ENCODE measurements at regions not wholly inside any gene's neighbourhood (a gene's known extent, or its start where the extent isn't known, plus 50 kb on each side); places are given as distances from the start of the nearest gene placed in this dataset.

DNA sequence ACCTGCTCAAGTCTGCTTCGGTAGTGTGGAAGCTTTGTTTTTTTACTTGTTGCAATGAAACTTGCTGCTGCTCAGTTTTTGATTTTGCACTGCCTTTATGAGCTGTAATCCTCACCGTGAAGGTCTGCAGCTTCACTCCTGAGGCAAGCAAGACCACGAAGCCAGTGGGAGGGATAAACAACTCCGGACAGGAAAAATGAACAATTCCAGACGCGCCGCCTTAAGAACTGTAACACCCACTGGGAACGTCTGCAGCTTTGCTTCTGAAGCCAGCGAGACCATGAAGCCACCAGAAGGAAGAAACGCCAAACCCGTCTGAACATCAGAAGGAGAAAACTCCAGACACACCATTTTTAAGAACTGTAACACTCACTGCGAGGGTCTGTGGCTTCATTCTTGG lies 245.7 kb upstream of the REG3G start (continued):
- TF ChIP-seq, protein P1, sequence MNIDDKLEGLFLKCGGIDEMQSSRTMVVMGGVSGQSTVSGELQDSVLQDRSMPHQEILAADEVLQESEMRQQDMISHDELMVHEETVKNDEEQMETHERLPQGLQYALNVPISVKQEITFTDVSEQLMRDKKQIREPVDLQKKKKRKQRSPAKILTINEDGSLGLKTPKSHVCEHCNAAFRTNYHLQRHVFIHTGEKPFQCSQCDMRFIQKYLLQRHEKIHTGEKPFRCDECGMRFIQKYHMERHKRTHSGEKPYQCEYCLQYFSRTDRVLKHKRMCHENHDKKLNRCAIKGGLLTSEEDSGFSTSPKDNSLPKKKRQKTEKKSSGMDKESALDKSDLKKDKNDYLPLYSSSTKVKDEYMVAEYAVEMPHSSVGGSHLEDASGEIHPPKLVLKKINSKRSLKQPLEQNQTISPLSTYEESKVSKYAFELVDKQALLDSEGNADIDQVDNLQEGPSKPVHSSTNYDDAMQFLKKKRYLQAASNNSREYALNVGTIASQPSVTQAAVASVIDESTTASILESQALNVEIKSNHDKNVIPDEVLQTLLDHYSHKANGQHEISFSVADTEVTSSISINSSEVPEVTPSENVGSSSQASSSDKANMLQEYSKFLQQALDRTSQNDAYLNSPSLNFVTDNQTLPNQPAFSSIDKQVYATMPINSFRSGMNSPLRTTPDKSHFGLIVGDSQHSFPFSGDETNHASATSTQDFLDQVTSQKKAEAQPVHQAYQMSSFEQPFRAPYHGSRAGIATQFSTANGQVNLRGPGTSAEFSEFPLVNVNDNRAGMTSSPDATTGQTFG (tag by site-specific recombination; IDR thresholded peaks at IDR 0.05; ENCODE audit: borderline replicate concordance): no peak
- TF ChIP-seq ZNF302 (tag by site-specific recombination; IDR thresholded peaks at IDR 0.05; ENCODE audit: low read depth) (no peak), ZNF335 (tag by site-specific recombination; conservative IDR thresholded peaks at IDR 0.05) (no peak)

GRCh38 chr2:78780256-78780655 lies 245.2 kb upstream of the REG3G start:
- CTCF ChIA-PET: no interaction called here
- Histone ChIP-seq H3K36me3 (ENCODE audit: control insufficient read depth in 2 of 2, insufficient read depth in 1 of 2, low read length in 2 of 2) (no peaks in the 10 kb centered on the region), H3K4me1 (ENCODE audit: control insufficient read depth, insufficient read depth, low read length) (no peaks in the 10 kb centered on the region), H3K27ac (ENCODE audit: extremely low read depth, low read depth, low read length) (no peak overlapping the region), H3K4me3 (ENCODE audit: low read depth, low read length) (no peak overlapping the region), H3K9me3 (ENCODE audit: control insufficient read depth, insufficient read depth, low read depth, low read length) (no peaks in the 10 kb centered on the region)
- POLR2A ChIA-PET: no interaction called here
- TF ChIP-seq HIC1 (tag by site-specific recombination; IDR thresholded peaks at IDR 0.05): no peak
- no peak for TF ChIP-seq ZNF175 (tag by site-specific recombination; IDR thresholded peaks at IDR 0.05)
- TF ChIP-seq ZNF704 (tag by site-specific recombination; IDR thresholded peaks at IDR 0.05): no peak
- no peak for TF ChIP-seq SETDB1 (IDR thresholded peaks at IDR 0.05; ENCODE audit: insufficient read length, low read length)
- TF ChIP-seq PRDM1 (tag by site-specific recombination; IDR thresholded peaks at IDR 0.05): no peak
- no peak for TF ChIP-seq ZFHX2 (tag by site-specific recombination; conservative IDR thresholded peaks at IDR 0.05)

- no peaks in the 10 kb centered on the region for H3K36me3 ChIP-seq (ENCODE audit: control insufficient read depth in 2 of 2, insufficient read depth in 1 of 2, low read length in 2 of 2)
- H3K27ac ChIP-seq (ENCODE audit: extremely low read depth, low read depth, low read length): no peak overlapping the region
- POLR2A ChIA-PET: no interaction called here
- no peak for TF ChIP-seq PATZ1 (tag by site-specific recombination; IDR thresholded peaks at IDR 0.05)
- no peak for TF ChIP-seq ZNF544 (tag by site-specific recombination; IDR thresholded peaks at IDR 0.05)
- TF ChIP-seq ZNF311 (tag by site-specific recombination; IDR thresholded peaks at IDR 0.05; ENCODE audit: borderline replicate concordance): no peak
- TF ChIP-seq ZNF585B (tag by site-specific recombination; IDR thresholded peaks at IDR 0.05): no peak
- no peak for TF ChIP-seq ZXDB (tag by site-specific recombination; IDR thresholded peaks at IDR 0.05)
- TF ChIP-seq SALL2 (tag by site-specific recombination; IDR thresholded peaks at IDR 0.05; ENCODE audit: borderline replicate concordance): no peak
- TF ChIP-seq ZNF664 (tag by site-specific recombination; IDR thresholded peaks at IDR 0.05): no peak
- TF ChIP-seq, protein P2, sequence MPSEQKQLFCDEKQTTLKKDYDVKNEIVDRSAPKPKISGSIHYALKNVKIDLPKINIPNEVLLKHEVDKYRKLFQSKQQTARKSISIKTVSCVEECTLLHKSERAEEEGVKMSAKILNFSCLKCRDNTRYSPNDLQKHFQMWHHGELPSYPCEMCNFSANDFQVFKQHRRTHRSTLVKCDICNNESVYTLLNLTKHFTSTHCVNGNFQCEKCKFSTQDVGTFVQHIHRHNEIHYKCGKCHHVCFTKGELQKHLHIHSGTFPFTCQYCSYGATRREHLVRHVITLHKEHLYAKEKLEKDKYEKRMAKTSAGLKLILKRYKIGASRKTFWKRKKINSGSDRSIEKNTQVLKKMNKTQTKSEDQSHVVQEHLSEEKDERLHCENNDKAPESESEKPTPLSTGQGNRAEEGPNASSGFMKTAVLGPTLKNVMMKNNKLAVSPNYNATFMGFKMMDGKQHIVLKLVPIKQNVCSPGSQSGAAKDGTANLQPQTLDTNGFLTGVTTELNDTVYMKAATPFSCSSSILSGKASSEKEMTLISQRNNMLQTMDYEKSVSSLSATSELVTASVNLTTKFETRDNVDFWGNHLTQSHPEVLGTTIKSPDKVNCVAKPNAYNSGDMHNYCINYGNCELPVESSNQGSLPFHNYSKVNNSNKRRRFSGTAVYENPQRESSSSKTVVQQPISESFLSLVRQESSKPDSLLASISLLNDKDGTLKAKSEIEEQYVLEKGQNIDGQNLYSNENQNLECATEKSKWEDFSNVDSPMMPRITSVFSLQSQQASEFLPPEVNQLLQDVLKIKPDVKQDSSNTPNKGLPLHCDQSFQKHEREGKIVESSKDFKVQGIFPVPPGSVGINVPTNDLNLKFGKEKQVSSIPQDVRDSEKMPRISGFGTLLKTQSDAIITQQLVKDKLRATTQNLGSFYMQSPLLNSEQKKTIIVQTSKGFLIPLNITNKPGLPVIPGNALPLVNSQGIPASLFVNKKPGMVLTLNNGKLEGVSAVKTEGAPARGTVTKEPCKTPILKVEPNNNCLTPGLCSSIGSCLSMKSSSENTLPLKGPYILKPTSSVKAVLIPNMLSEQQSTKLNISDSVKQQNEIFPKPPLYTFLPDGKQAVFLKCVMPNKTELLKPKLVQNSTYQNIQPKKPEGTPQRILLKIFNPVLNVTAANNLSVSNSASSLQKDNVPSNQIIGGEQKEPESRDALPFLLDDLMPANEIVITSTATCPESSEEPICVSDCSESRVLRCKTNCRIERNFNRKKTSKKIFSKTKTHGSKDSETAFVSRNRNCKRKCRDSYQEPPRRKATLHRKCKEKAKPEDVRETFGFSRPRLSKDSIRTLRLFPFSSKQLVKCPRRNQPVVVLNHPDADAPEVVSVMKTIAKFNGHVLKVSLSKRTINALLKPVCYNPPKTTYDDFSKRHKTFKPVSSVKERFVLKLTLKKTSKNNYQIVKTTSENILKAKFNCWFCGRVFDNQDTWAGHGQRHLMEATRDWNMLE (tag by site-specific recombination; conservative IDR thresholded peaks at IDR 0.05; ENCODE audit: low read depth): no peak
- no peak for TF ChIP-seq ZNF701 (tag by site-specific recombination; IDR thresholded peaks at IDR 0.05)
- TF ChIP-seq ZNF112 (tag by site-specific recombination; IDR thresholded peaks at IDR 0.05): no peak
- no peak for TF ChIP-seq ZFP41 (tag by site-specific recombination; IDR thresholded peaks at IDR 0.05; ENCODE audit: borderline replicate concordance)
- no peaks in the 10 kb centered on the region for H3K4me1 ChIP-seq (ENCODE audit: control insufficient read depth, insufficient read depth, low read length)
- no peak overlapping the region for H3K4me3 ChIP-seq (ENCODE audit: low read depth, low read length)
- H3K9me3 ChIP-seq (ENCODE audit: control insufficient read depth, insufficient read depth, low read depth, low read length): no peaks in the 10 kb centered on the region
- CTCF ChIA-PET: no interaction called here
These were observed 244.5 kb upstream of the REG3G start for GRCh38 chr2:78780864-78781583.

Data from HEK293 (cell line).